B cell (primary cell): ENCODE measurements at regions not wholly inside any gene's neighbourhood (a gene's known extent, or its start where the extent isn't known, plus 50 kb on each side); places are given as distances from the start of the nearest gene placed in this dataset.

Source experiments
- ATAC-seq: fragments of 200-7000 bp; cut with Tn5 transposase; one replicate; pipeline ENCODE4 v1.10.0; 2021; ENCODE audit warnings: low read depth, mild to moderate bottlenecking, moderate number of reproducible peaks, moderate library complexity
- CTCF ChIA-PET: fragments of 350-600 bp; sonication (Branson Sonifier 250); formaldehyde crosslinking; loops from one replicate; lab custom pipeline; 2021; ENCODE audit warnings: antibody characterized with exemption, inconsistent platforms; lab: Charles Lee
- POLR2A ChIA-PET: fragments of 350-600 bp; sonication (Branson Sonifier 250); formaldehyde crosslinking; loops from one replicate; lab custom pipeline; 2021; ENCODE audit warnings: antibody characterized with exemption; lab: Charles Lee
- DNase-seq: peaks from one replicate; pipeline ENCODE4 v3.0.0; 2013
- H2AFZ ChIP-seq: 2 replicates; pipeline ENCODE4 v1.6.1; 2012; ENCODE audit warnings: mild to moderate bottlenecking, low read depth, low read length; ENCODE audit not compliant: insufficient read depth, poor library complexity, severe bottlenecking
- H3K27ac ChIP-seq, 2 donors: 1 replicate in 1 of 2; 2 replicates in 1 of 2; pipeline ENCODE4 v1.5.1; 2012 to 2013; ENCODE audit warnings: low read length in 2 of 2, mild to moderate bottlenecking in 2 of 2, moderate library complexity in 1 of 2
- H3K27me3 ChIP-seq, 4 experiments: fragments of 200-600 bp in 1 of 4; sonication (generic) in 1 of 4; replicated peaks in 1 of 4; 1 replicate in 2 of 4; 2 replicates in 2 of 4; pipeline versions ENCODE4 v1.6.1 to v1.7.0; 2013 to 2016; ENCODE audit warnings: low read length in 3 of 4, mild to moderate bottlenecking in 2 of 4, mixed read lengths in 1 of 4, moderate library complexity in 1 of 4; ENCODE audit not compliant: insufficient read depth in 4 of 4, control insufficient read depth in 3 of 4; ENCODE audit errors: control extremely low read depth in 1 of 4
- H3K36me3 ChIP-seq, 2 experiments: replicated peaks in 1 of 2; 1 replicate in 1 of 2; 2 replicates in 1 of 2; pipeline versions ENCODE4 v1.6.1 to v1.7.1; 2013; ENCODE audit warnings: low read length in 1 of 2; ENCODE audit not compliant: insufficient read depth in 2 of 2, control insufficient read depth in 1 of 2; ENCODE audit errors: control extremely low read depth in 1 of 2, extremely low read depth in 1 of 2
- H3K4me1 ChIP-seq, 2 donors: fragments of 200-600 bp in 1 of 2; sonication (generic) in 1 of 2; 1 replicate in 1 of 2; 2 replicates in 1 of 2; pipeline versions ENCODE4 v1.5.1 to v1.6.1; 2013 to 2017; ENCODE audit warnings: low read length in 2 of 2; ENCODE audit not compliant: control insufficient read depth in 2 of 2, insufficient read depth in 2 of 2
- H3K4me2 ChIP-seq: replicated peaks from 2 replicates; pipeline ENCODE3; 2012; ENCODE audit warnings: mild to moderate bottlenecking, low read depth, low read length; ENCODE audit not compliant: poor library complexity, severe bottlenecking
- H3K4me3 ChIP-seq, 5 experiments: fragments of 200-600 bp in 1 of 5; sonication (generic) in 1 of 5; 1 replicate in 3 of 5; 2 replicates in 2 of 5; pipeline versions ENCODE4 v1.5.1 to v1.7.0; 2011 to 2016; ENCODE audit warnings: low read length in 4 of 5, mild to moderate bottlenecking in 4 of 5, low read depth in 2 of 5, control low read depth in 1 of 5, moderate library complexity in 1 of 5; ENCODE audit not compliant: insufficient read depth in 1 of 5; ENCODE audit errors: control extremely low read depth in 1 of 5, extremely low read depth in 1 of 5
- H3K79me2 ChIP-seq: fragments of 200-600 bp; sonication (generic); one replicate; pipeline ENCODE4 v1.6.0; 2016; ENCODE audit warnings: low read length; ENCODE audit not compliant: control insufficient read depth, insufficient read depth
- H3K9ac ChIP-seq: fragments of 200-600 bp; sonication (generic); 2 replicates; pipeline ENCODE4 v1.6.1; 2017; ENCODE audit warnings: mild to moderate bottlenecking, low read length, moderate library complexity
- H3K9me3 ChIP-seq, 3 donors: one replicate each; pipeline versions ENCODE4 v1.6.1 to v1.7.1; 2013; ENCODE audit warnings: low read length in 2 of 3; ENCODE audit not compliant: control insufficient read depth in 2 of 3, insufficient read depth in 1 of 3; ENCODE audit errors: control extremely low read depth in 1 of 3
- H4K20me1 ChIP-seq: 2 replicates; pipeline ENCODE4 v1.6.0; 2012; ENCODE audit warnings: mild to moderate bottlenecking, low read length; ENCODE audit not compliant: insufficient read depth, control insufficient read depth, poor library complexity, severe bottlenecking
- H3K27ac Mint-ChIP-seq: one replicate; pipeline ENCODE4 v1.8.0; 2021; ENCODE audit warnings: mixed read lengths
- H3K27me3 Mint-ChIP-seq: one replicate; pipeline ENCODE4 v1.8.0; 2021; ENCODE audit warnings: mixed read lengths
- H3K4me1 Mint-ChIP-seq: one replicate; pipeline ENCODE4 v1.8.0; 2021; ENCODE audit warnings: mixed read lengths
- H3K4me3 Mint-ChIP-seq: one replicate; pipeline ENCODE4 v1.8.0; 2021; ENCODE audit warnings: mixed read lengths
- H3K9me3 Mint-ChIP-seq: one replicate; pipeline ENCODE4 v1.8.0; 2022; ENCODE audit warnings: mixed read lengths; ENCODE audit not compliant: insufficient read depth
- EZH2 ChIP-seq: IDR thresholded peaks from 2 replicates; pipeline ENCODE4 v1.6.1; 2012; ENCODE audit warnings: borderline replicate concordance, low read depth, mild to moderate bottlenecking, moderate library complexity, low read length; ENCODE audit not compliant: insufficient read depth, poor library complexity, severe bottlenecking
- WGBS: methylation state at CpG from one replicate; pipeline ENCODE4 v1.1.5; 2013; ENCODE audit warnings: missing lambda C conversion rate; ENCODE audit not compliant: insufficient coverage; 5-methylcytosine and 5-hydroxymethylcytosine counted together
- intact Hi-C: fragments of 100-400 bp; cut with micrococcal nuclease; formaldehyde crosslinking; loops from one replicate; pipeline ENCODE4 v1.10.0; 2022
- TF ChIP-seq, protein P1 (sequence below): fragments of 200-600 bp; IDR thresholded peaks from one replicate; pipeline ENCODE4 v1.8.0; 2022; ENCODE audit warnings: antibody characterized with exemption, mild to moderate bottlenecking

GRCh38 chr9:32703635-32704034, 68.2 kb upstream of the TAF1L start:
- H3K27me3 ChIP-seq, result no peaks in the 10 kb centered on the region
- DNase-seq (no peak), ATAC-seq (no peak)
- no peak overlapping the region for H3K27ac Mint-ChIP-seq
- H3K4me1 ChIP-seq, result no peaks in the 10 kb centered on the region
- no peaks in the 10 kb centered on the region for H3K9me3 Mint-ChIP-seq
- H3K4me3 Mint-ChIP-seq, result no peak overlapping the region
- peaks cover 8% of the 10 kb centered on the region for H3K27me3 Mint-ChIP-seq
- WGBS, result 17% methylated on average over 1 of the region's 2 CpGs
- H3K4me2 ChIP-seq, result no peak overlapping the region
- H3K36me3 ChIP-seq, result no peaks in the 10 kb centered on the region
- H3K9ac ChIP-seq, result no peak overlapping the region
- intact Hi-C loops, result no loop called here
- no peaks in the 10 kb centered on the region for H3K79me2 ChIP-seq
- no peaks in the 10 kb centered on the region for H3K9me3 ChIP-seq
- TF ChIP-seq, protein P1, sequence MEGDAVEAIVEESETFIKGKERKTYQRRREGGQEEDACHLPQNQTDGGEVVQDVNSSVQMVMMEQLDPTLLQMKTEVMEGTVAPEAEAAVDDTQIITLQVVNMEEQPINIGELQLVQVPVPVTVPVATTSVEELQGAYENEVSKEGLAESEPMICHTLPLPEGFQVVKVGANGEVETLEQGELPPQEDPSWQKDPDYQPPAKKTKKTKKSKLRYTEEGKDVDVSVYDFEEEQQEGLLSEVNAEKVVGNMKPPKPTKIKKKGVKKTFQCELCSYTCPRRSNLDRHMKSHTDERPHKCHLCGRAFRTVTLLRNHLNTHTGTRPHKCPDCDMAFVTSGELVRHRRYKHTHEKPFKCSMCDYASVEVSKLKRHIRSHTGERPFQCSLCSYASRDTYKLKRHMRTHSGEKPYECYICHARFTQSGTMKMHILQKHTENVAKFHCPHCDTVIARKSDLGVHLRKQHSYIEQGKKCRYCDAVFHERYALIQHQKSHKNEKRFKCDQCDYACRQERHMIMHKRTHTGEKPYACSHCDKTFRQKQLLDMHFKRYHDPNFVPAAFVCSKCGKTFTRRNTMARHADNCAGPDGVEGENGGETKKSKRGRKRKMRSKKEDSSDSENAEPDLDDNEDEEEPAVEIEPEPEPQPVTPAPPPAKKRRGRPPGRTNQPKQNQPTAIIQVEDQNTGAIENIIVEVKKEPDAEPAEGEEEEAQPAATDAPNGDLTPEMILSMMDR, result no peak
- no peak for TF ChIP-seq EZH2
- no peak overlapping the region for H3K27ac ChIP-seq
- no peak overlapping the region for H3K4me3 ChIP-seq
- H2AFZ ChIP-seq, result no peak overlapping the region
- H3K4me1 Mint-ChIP-seq, result no peaks in the 10 kb centered on the region
- ChIA-PET POLR2A (no interaction called here), CTCF (interaction anchor here (1.3 kb wide), 1 partner anchor 324 kb away, joined by 4 read pairs; no protein-coding TSS in a partner anchor)
- H4K20me1 ChIP-seq, result no peaks in the 10 kb centered on the region

DNA sequence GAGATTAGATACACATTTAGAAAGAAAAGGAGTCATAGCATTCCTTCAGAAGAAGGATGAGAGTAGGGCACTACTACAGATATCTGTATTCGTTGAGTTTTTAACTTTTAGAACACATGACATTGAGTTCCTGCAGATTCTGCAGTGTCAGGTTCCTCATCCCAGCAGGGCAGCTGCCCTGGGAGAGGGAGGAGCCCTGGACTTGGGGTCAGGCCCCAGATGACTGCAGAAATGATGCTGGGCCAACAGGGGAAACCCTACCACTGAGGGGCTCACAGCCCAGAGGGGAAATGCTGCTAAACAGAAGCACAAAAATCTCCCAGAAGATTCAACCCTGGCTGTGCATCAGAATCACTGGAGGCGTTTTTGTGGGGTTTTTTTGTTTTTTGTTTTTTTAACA, 68.9 kb upstream of the TAF1L start:
- H3K4me2 ChIP-seq, result no peak overlapping the region
- H3K4me3 Mint-ChIP-seq, result no peak overlapping the region
- no peak for ATAC-seq
- TF ChIP-seq EZH2, result no peak
- TF ChIP-seq, protein P1, result no peak
- H3K27me3 Mint-ChIP-seq, result peaks cover 12% of the 10 kb centered on the region
- ChIA-PET POLR2A (no interaction called here), CTCF (interaction anchor here (1.3 kb wide), 1 partner anchor 325 kb away, joined by 4 read pairs; no protein-coding TSS in a partner anchor)
- no peaks in the 10 kb centered on the region for H3K27me3 ChIP-seq
- H4K20me1 ChIP-seq, result no peaks in the 10 kb centered on the region
- no peaks in the 10 kb centered on the region for H3K36me3 ChIP-seq
- no peak overlapping the region for H3K27ac ChIP-seq
- no peaks in the 10 kb centered on the region for H3K9me3 ChIP-seq
- no peaks in the 10 kb centered on the region for H3K79me2 ChIP-seq
- no peak for DNase-seq
- no peaks in the 10 kb centered on the region for H3K4me1 ChIP-seq
- no peak overlapping the region for H3K4me3 ChIP-seq
- no peak overlapping the region for H2AFZ ChIP-seq
- intact Hi-C loops, result no loop called here
- no peaks in the 10 kb centered on the region for H3K9me3 Mint-ChIP-seq
- no CpG with 5 or more reads among the region's 2 CpGs for WGBS
- H3K27ac Mint-ChIP-seq, result no peak overlapping the region
- H3K4me1 Mint-ChIP-seq, result no peaks in the 10 kb centered on the region
- H3K9ac ChIP-seq, result no peak overlapping the region
